K562 (cell line): ENCODE measurements at regions not wholly inside any gene's neighbourhood (a gene's known extent, or its start where the extent isn't known, plus 50 kb on each side); places are given as distances from the start of the nearest gene placed in this dataset.
A peak's percentile ranks its signal among the peaks of the same experiment; 100 is the strongest.

ENCODE experiments used
- ATAC-seq: fragments of 200-7000 bp; cut with Tn5 transposase; 3 replicates; pipeline ENCODE4 v1.9.1; 2020; ENCODE audit warnings: moderate library complexity
- BruUV-seq: library from RNA; stranded (reverse); fragments of 400-500 nt; replicated peaks from 2 replicates; lab custom pipeline; 2021; lab: Mats Ljungman, UMichigan
- CTCF ChIA-PET: fragments of 300-600 bp; formaldehyde crosslinking; extraction: SDS; loops from one replicate; lab custom pipeline; 2021; ENCODE audit warnings: low intra/inter-chr PET ratio; lab: Yijun Ruan, JAX
- POLR2A ChIA-PET: fragments of 300-600, 350-650 bp; sonication (Branson Sonifier 250); formaldehyde crosslinking; extraction: SDS; loops from one replicate; lab custom pipeline; 2021; ENCODE audit warnings: antibody characterized with exemption, inconsistent platforms; lab: Yijun Ruan, JAX
- DNase-seq, 4 experiments: peaks; one replicate each; pipeline versions ENCODE4 v3.0.0 to v3.0.0-alpha.2; 2011 to 2018; ENCODE audit warnings: low spot score in 3 of 4, mixed read lengths in 3 of 4; ENCODE audit errors: extremely low read depth in 1 of 4
- FAIRE-seq: peaks from 2 replicates; lab custom pipeline; 2011; peaks lifted over from hg19 to GRCh38; lab: Jason Lieb, UNC
- H2AFZ ChIP-seq: 2 replicates; pipeline ENCODE4 v1.6.0; 2011; ENCODE audit warnings: low read depth, low read length, control low read depth, inconsistent platforms
- H3K27ac ChIP-seq: fragments of 200-600 bp; 3 replicates; pipeline ENCODE4 v1.8.0; 2011; ENCODE audit warnings: low read depth, mild to moderate bottlenecking, control low read depth, inconsistent platforms, low read length, moderate library complexity, mixed read lengths; ENCODE audit errors: extremely low read depth
- H3K27me3 ChIP-seq, 2 experiments: fragments of 300-600 bp in 1 of 2; 2 replicates in 1 of 2; 3 replicates in 1 of 2; pipeline versions ENCODE4 v1.6.0 to v1.8.0; 2011; ENCODE audit warnings: inconsistent platforms in 2 of 2, low read length in 2 of 2, mild to moderate bottlenecking in 1 of 2, mixed read lengths in 1 of 2, moderate library complexity in 1 of 2; ENCODE audit not compliant: control insufficient read depth in 2 of 2, insufficient read depth in 2 of 2
- H3K36me3 ChIP-seq: fragments of 300-600 bp; 3 replicates; pipeline ENCODE4 v1.8.0; 2011; ENCODE audit warnings: mild to moderate bottlenecking, low read length, inconsistent platforms; ENCODE audit not compliant: control insufficient read depth, insufficient read depth
- H3K4me1 ChIP-seq, 2 experiments: fragments of 200-600 bp in 1 of 2; replicated peaks in 1 of 2; 2 replicates in 1 of 2; 3 replicates in 1 of 2; pipeline versions ENCODE4 v1.5.1 to v1.8.0; 2011; ENCODE audit warnings: inconsistent platforms in 2 of 2, low read length in 2 of 2, mild to moderate bottlenecking in 1 of 2, mixed read lengths in 1 of 2, moderate library complexity in 1 of 2; ENCODE audit not compliant: control insufficient read depth in 2 of 2, insufficient read depth in 2 of 2
- H3K4me2 ChIP-seq: 2 replicates; pipeline ENCODE4 v1.6.1; 2011; ENCODE audit warnings: low read length, control low read depth, inconsistent platforms, mixed read lengths; ENCODE audit not compliant: insufficient read depth
- H3K4me3 ChIP-seq: fragments of 200-600 bp; sonication (generic), shearing (Covaris generic); 2 replicates; pipeline ENCODE4 v1.5.1; 2016; ENCODE audit warnings: control low read depth, inconsistent platforms
- H3K79me2 ChIP-seq: fragments of 200-600 bp; 3 replicates; pipeline ENCODE4 v1.8.0; 2011; ENCODE audit warnings: low read length, inconsistent platforms; ENCODE audit not compliant: control insufficient read depth, insufficient read depth
- H3K9ac ChIP-seq, 2 experiments: 2 replicates each; pipeline versions ENCODE4 v1.6.0 to v1.6.1; 2011; ENCODE audit warnings: low read depth in 2 of 2, low read length in 2 of 2, control low read depth in 1 of 2, inconsistent platforms in 1 of 2, mild to moderate bottlenecking in 1 of 2, mixed read lengths in 1 of 2; ENCODE audit not compliant: insufficient read depth in 1 of 2
- H3K9me1 ChIP-seq: one replicate; pipeline ENCODE4 v1.6.0; 2011; ENCODE audit warnings: inconsistent platforms, mild to moderate bottlenecking, low read length, moderate library complexity; ENCODE audit not compliant: control insufficient read depth, insufficient read depth
- H3K9me3 ChIP-seq: replicated peaks from 2 replicates; pipeline ENCODE4 v1.5.1; 2011; ENCODE audit warnings: low read depth, low read length, inconsistent platforms; ENCODE audit not compliant: control insufficient read depth, insufficient read depth
- H4K20me1 ChIP-seq: replicated peaks from 2 replicates; pipeline ENCODE4 v1.6.1; 2011; ENCODE audit warnings: low read length, inconsistent platforms, mixed read lengths; ENCODE audit not compliant: control insufficient read depth, insufficient read depth
- BCL6 ChIP-seq: fragments of 250-450 bp; sonication (Bioruptor Pico); IDR thresholded peaks from 2 replicates; pipeline ENCODE4 v1.4.0; 2020
- BCOR ChIP-seq: fragments of 450-650 bp; IDR thresholded peaks from 2 replicates; pipeline ENCODE4 v1.6.1; 2016
- DIDO1 ChIP-seq: fragments of 450-650 bp; IDR thresholded peaks from 2 replicates; pipeline ENCODE4 v1.6.1; 2016; ENCODE audit warnings: low read depth, missing biosample characterization, missing genetic modification characterization
- DPF2 ChIP-seq: fragments of 450-650 bp; IDR thresholded peaks from 2 replicates; pipeline ENCODE4 v1.6.1; 2016
- HDAC2 ChIP-seq: fragments of 450-650 bp; IDR thresholded peaks from 2 replicates; pipeline ENCODE4 v1.6.1; 2016; ENCODE audit warnings: mild to moderate bottlenecking
- LCOR ChIP-seq: sonication (generic); formaldehyde crosslinking; IDR thresholded peaks from 2 replicates; pipeline ENCODE4 v1.8.0; 2022; ENCODE audit warnings: mild to moderate bottlenecking, missing genetic modification reagents
- RNF2 ChIP-seq: sonication (generic); IDR thresholded peaks from 2 replicates; pipeline ENCODE4 v1.6.1; 2016
- TAF7 ChIP-seq: fragments of 450-650 bp; IDR thresholded peaks from 2 replicates; pipeline ENCODE4 v1.6.1; 2016; ENCODE audit warnings: missing genetic modification characterization, missing compliant biosample characterization
- ZNF197 ChIP-seq: fragments of 200-800 bp; sonication (Bioruptor generic); IDR thresholded peaks from 2 replicates; pipeline ENCODE4 v1.6.1; 2016; ENCODE audit warnings: low read depth, missing genetic modification characterization, missing compliant biosample characterization
- ZNF324 ChIP-seq: fragments of 250-450 bp; sonication (Bioruptor Pico); IDR thresholded peaks from 2 replicates; pipeline ENCODE4 v1.4.0; 2020; ENCODE audit warnings: mild to moderate bottlenecking
- WGBS: fragments of 100-300 bp; shearing (Covaris generic); methylation state at CpG from one replicate; pipeline ENCODE4 v1.1.6; 2016; ENCODE audit warnings: low coverage, mixed read lengths; ENCODE audit not compliant: insufficient coverage; ENCODE audit errors: missing lambda C conversion rate; 5-methylcytosine and 5-hydroxymethylcytosine counted together
- in situ Hi-C: fragments of 300-500 bp; cut with MboI; formaldehyde crosslinking; loops from 4 replicates; pipeline ENCODE4 v1.15.0; 2018; ENCODE audit warnings: inconsistent platforms, mixed read lengths
- intact Hi-C: fragments of 100-400 bp; cut with micrococcal nuclease; formaldehyde crosslinking; loops from 2 replicates; pipeline ENCODE4 v1.14.2; 2022
- TF ChIP-seq, protein P1 (sequence below): IDR thresholded peaks from 2 replicates; pipeline ENCODE4 v1.6.1; 2016; ENCODE audit warnings: missing genetic modification characterization, missing compliant biosample characterization

GRCh38 chr3:72278349-72279067 is 493.6 kb upstream of the PROK2 start (continued):
- TF ChIP-seq BCOR (peak; percentile 98), BCL6 (CRISPR knock-in tag) (no peak), DIDO1 (tag) (no peak), RNF2 (no peak), ZNF324 (CRISPR knock-in tag) (no peak), DPF2 (0 out of 2 replicates have a peak, but pooled peaks have one; percentile 12), ZNF197 (CRISPR knock-in tag) (no peak), LCOR (CRISPR knock-in tag) (no peak), HDAC2 (peak; percentile 90)

- FAIRE-seq (no peak), ATAC-seq (no peak), DNase-seq (no peak)
- no peaks in the 10 kb centered on the region for H3K27me3 ChIP-seq
- no peaks in the 10 kb centered on the region for H3K79me2 ChIP-seq
- no peak overlapping the region for H2AFZ ChIP-seq
- H3K9me3 ChIP-seq = no peaks in the 10 kb centered on the region
- H3K4me2 ChIP-seq = no peak overlapping the region
- ChIA-PET POLR2A (interaction anchor here (0.7 kb wide), 1 partner anchor 99 kb away, joined by 4 read pairs; no protein-coding TSS in a partner anchor), CTCF (no interaction called here)
- H3K4me1 ChIP-seq = peaks cover 7 to 23% of the 10 kb centered on the region in 2 experiments; a peak in 3 of 5 replicates
- no peak overlapping the region for H3K9ac ChIP-seq
- no TSS peak for BruUV-seq
- 80% methylated on average over 1 of the region's 4 CpGs for WGBS
- H3K27ac ChIP-seq = no peak overlapping the region
- no peak overlapping the region for H3K4me3 ChIP-seq
- peaks cover 3% of the 10 kb centered on the region for H3K9me1 ChIP-seq
- TF ChIP-seq, protein P1, sequence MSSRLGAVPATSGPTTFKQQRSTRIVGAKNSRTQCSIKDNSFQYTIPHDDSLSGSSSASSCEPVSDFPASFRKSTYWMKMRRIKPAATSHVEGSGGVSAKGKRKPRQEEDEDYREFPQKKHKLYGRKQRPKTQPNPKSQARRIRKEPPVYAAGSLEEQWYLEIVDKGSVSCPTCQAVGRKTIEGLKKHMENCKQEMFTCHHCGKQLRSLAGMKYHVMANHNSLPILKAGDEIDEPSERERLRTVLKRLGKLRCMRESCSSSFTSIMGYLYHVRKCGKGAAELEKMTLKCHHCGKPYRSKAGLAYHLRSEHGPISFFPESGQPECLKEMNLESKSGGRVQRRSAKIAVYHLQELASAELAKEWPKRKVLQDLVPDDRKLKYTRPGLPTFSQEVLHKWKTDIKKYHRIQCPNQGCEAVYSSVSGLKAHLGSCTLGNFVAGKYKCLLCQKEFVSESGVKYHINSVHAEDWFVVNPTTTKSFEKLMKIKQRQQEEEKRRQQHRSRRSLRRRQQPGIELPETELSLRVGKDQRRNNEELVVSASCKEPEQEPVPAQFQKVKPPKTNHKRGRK (tag) = peak; percentile 82
- TF ChIP-seq TAF7 (tag) = no peak
- TF ChIP-seq, all 486 proteins: peak for 1
- in situ Hi-C loops (no loop called here), intact Hi-C loops (no loop called here)
- Histone ChIP-seq H3K36me3 (no peaks in the 10 kb centered on the region), H4K20me1 (no peaks in the 10 kb centered on the region)
Observed at GRCh38 chr3:72277710-72278109, 492.8 kb upstream of the PROK2 start.
